Tibial artery (tissue), 4 donors: ENCODE measurements at regions not wholly inside any gene's neighbourhood (a gene's known extent, or its start where the extent isn't known, plus 50 kb on each side); places are given as distances from the start of the nearest gene placed in this dataset.
A peak's percentile ranks its signal among the peaks of the same experiment; 100 is the strongest.

ENCODE experiments used
- DNase-seq, 2 donors: peaks; one replicate each; pipeline ENCODE4 v3.0.0-alpha.2; 2019
- H3K27ac ChIP-seq, 2 donors: fragments of 200-600 bp; sonication (generic) in 1 of 2; 1 replicate in 1 of 2; 2 replicates in 1 of 2; pipeline ENCODE4 v1.5.1; 2018 to 2019; ENCODE audit warnings: mild to moderate bottlenecking in 1 of 2
- H3K27me3 ChIP-seq, 2 donors: fragments of 200-600 bp; sonication (generic) in 1 of 2; one replicate each; pipeline versions ENCODE4 v1.5.1 to v1.6.0; 2016 to 2019
- H3K36me3 ChIP-seq, 3 donors: fragments of 200-600 bp; sonication (generic) in 2 of 3; one replicate each; pipeline ENCODE4 v1.5.1; 2016 to 2019; ENCODE audit warnings: mild to moderate bottlenecking in 2 of 3
- H3K4me1 ChIP-seq, 4 donors: fragments of 200-600 bp; sonication (generic) in 2 of 4; 1 replicate in 3 of 4; 2 replicates in 1 of 4; pipeline ENCODE4 v1.5.1; 2016 to 2019
- H3K4me3 ChIP-seq, 2 donors: fragments of 200-600 bp; sonication (generic) in 1 of 2; 1 replicate in 1 of 2; 2 replicates in 1 of 2; pipeline ENCODE4 v1.5.1; 2018 to 2019; ENCODE audit warnings: mild to moderate bottlenecking in 2 of 2
- H3K9me3 ChIP-seq, 3 donors: fragments of 200-600 bp; sonication (generic) in 1 of 3; one replicate each; pipeline ENCODE4 v1.5.1; 2016 to 2019
- CTCF ChIP-seq, 2 experiments: fragments of 200-600 bp in 1 of 2; fragments of 450-650 bp in 1 of 2; IDR thresholded peaks; one replicate each; pipeline ENCODE4 v1.5.1; 2017 to 2019; ENCODE audit warnings: antibody characterized with exemption in 2 of 2, mild to moderate bottlenecking in 1 of 2, moderate library complexity in 1 of 2
- intact Hi-C: fragments of 100-400 bp; cut with DNase I; formaldehyde crosslinking; loops from one replicate; pipeline ENCODE4 v1.15.0; 2023; ENCODE audit warnings: low total_unique reads

- intact Hi-C loops = no loop called here
- no peaks in the 10 kb centered on the region for H3K36me3 ChIP-seq
- peaks cover 0 to 29% (median 14%) of the 10 kb centered on the region in 4 donors for H3K4me1 ChIP-seq
- peak overlapping the region; percentile 83 to 87 for H3K27ac ChIP-seq
- no peaks in the 10 kb centered on the region for H3K27me3 ChIP-seq
- DNase-seq = no peak
- no peaks in the 10 kb centered on the region for H3K9me3 ChIP-seq
- TF ChIP-seq CTCF (IDR thresholded peaks at IDR 0.05) = no peak
- H3K4me3 ChIP-seq = no peak overlapping the region
These were observed 258.4 kb downstream of the HDGFL1 start for GRCh38 chr6:22827760-22828159.

GRCh38 chr6:22828179-22829062, 259.1 kb downstream of the HDGFL1 start:
- Histone ChIP-seq H3K9me3 (no peaks in the 10 kb centered on the region), H3K36me3 (no peaks in the 10 kb centered on the region), H3K27ac (peak overlapping the region; percentile 83 to 87), H3K4me1 (peaks cover 0 to 29% (median 14%) of the 10 kb centered on the region in 4 donors), H3K4me3 (peak overlapping the region; percentile 13 to 26), H3K27me3 (no peaks in the 10 kb centered on the region)
- TF ChIP-seq CTCF (IDR thresholded peaks at IDR 0.05) = peak; percentile 45 to 49
- intact Hi-C loops = no loop called here
- DNase-seq = no peak

GRCh38 chr6:22829070-22829469, 259.7 kb downstream of the HDGFL1 start:
- no peaks in the 10 kb centered on the region for H3K9me3 ChIP-seq
- no peaks in the 10 kb centered on the region for H3K36me3 ChIP-seq
- DNase-seq = no peak
- H3K27ac ChIP-seq = peak overlapping the region; percentile 83 to 87
- no peak overlapping the region for H3K4me3 ChIP-seq
- no peak for TF ChIP-seq CTCF (IDR thresholded peaks at IDR 0.05)
- H3K4me1 ChIP-seq = peaks cover 0 to 28% (median 14%) of the 10 kb centered on the region in 4 donors
- H3K27me3 ChIP-seq = no peaks in the 10 kb centered on the region
- intact Hi-C loops = no loop called here

GRCh38 chr6:22830463-22830862, 261.1 kb downstream of the HDGFL1 start:
- Histone ChIP-seq H3K27ac (no peak overlapping the region), H3K4me1 (peaks cover 0 to 23% (median 14%) of the 10 kb centered on the region in 4 donors), H3K36me3 (no peaks in the 10 kb centered on the region), H3K27me3 (no peaks in the 10 kb centered on the region), H3K4me3 (no peak overlapping the region), H3K9me3 (no peaks in the 10 kb centered on the region)
- no peak for TF ChIP-seq CTCF (IDR thresholded peaks at IDR 0.05)
- intact Hi-C loops = no loop called here
- no peak for DNase-seq

GRCh38 chr6:22833191-22833590, 263.8 kb downstream of the HDGFL1 start:
- intact Hi-C loops = no loop called here
- DNase-seq = no peak
- no peaks in the 10 kb centered on the region for H3K36me3 ChIP-seq

More at GRCh38 chr6:22833191-22833590, 263.8 kb downstream of the HDGFL1 start:
- Histone ChIP-seq H3K4me3 (no peak overlapping the region), H3K27me3 (no peaks in the 10 kb centered on the region), H3K27ac (no peak overlapping the region), H3K9me3 (no peaks in the 10 kb centered on the region), H3K4me1 (peaks cover 0 to 8% (median 5%) of the 10 kb centered on the region in 4 donors)
- no peak for TF ChIP-seq CTCF (IDR thresholded peaks at IDR 0.05)
